ENCODE measurements at regions not wholly inside any gene's neighbourhood (a gene's known extent, or its start where the extent isn't known, plus 50 kb on each side); places are given as distances from the start of the nearest gene placed in this dataset.

DNA sequence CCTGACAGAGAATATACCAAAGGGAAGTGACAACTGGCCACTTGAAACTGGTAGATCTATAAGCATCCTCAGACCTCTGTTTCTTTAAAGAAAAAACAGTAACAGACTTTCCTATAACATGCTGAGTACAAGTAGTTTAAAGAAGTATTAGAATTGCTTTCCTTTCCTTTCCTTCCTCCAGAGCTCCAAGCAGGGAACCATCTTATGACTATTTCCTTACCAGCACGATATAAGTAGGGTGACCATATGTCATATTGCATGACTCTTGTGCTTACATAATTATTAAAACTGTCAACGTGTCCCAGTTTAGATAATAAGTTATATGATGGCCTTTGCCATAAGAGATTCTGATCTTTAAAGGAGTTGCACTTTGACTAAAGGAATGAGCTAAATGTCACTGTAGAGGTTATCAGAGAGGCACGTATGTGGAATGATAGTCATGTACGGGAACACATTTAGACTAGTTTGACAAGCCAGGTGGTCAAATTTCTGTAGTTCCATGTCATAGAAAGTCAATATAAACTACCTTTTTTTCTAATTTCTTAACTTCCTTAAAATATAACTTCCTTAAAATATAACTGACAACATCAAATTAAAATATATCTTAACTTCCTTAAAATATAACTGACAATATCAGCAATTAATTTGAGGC, 212.7 kb upstream of the CD180 start:
- TF ChIP-seq GATA3 (IDR thresholded peaks at IDR 0.05; ENCODE audit: low read depth, low read length) (no peak), GATA2 (IDR thresholded peaks at IDR 0.05; ENCODE audit: low read depth, low read length) (no peak)

DNA sequence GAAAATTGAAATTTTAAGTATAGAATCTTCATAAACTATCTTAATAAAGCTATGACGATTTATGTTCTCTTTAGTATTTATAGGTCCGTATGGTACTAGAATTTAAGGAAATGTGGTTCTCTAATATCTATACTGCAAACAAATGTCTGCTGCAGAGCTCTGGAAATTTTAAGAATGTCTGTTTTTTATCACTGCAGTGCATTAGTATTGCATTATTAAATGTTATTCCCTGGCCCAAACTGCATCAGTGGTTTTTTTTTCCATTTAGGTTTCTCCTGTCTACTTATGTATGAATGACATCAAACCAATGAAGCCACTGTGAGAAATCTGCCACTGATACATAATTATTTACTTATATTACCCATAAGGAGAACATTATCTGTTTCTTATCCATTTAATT, 211.4 kb upstream of the CD180 start:
- TF ChIP-seq GATA3 (IDR thresholded peaks at IDR 0.05; ENCODE audit: low read depth, low read length) (no peak), GATA2 (IDR thresholded peaks at IDR 0.05; ENCODE audit: low read depth, low read length) (no peak)

DNA sequence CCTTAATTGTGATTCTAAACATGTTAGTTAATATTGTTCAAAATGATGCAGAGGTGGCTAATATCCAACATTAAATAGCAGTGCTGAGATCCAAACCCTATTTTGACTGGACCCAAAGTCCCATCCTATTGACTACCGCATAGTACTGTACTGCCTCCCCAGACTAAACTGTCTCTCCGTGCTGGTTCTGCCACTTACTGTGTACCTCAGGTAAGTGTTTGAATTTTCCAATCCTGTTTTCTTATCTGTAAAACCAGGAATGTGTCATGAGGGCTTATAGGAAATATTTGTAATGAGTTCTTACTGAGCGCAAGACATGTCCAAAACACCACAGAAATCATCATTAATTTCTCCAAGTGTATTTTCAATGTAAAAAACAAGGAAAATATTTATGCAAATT, 209.2 kb upstream of the CD180 start:
- no peak for TF ChIP-seq GATA2 (IDR thresholded peaks at IDR 0.05; ENCODE audit: low read depth, low read length)

DNA sequence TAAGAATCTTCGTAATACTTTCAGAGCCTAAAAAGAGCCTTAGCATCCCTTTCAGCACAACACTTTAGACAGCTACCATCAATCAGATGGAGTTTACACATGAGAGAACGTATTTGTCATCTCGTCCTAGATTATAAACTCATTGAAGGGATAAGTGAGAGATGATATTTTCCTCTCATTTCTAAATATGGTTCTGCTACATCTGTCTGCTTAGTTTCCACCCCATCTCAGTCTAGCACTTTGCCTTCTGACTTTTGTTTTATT, 208.4 kb upstream of the CD180 start:
- TF ChIP-seq GATA3 (IDR thresholded peaks at IDR 0.05; ENCODE audit: low read depth, low read length) (no peak), GATA2 (IDR thresholded peaks at IDR 0.05; ENCODE audit: low read depth, low read length) (no peak)

DNA sequence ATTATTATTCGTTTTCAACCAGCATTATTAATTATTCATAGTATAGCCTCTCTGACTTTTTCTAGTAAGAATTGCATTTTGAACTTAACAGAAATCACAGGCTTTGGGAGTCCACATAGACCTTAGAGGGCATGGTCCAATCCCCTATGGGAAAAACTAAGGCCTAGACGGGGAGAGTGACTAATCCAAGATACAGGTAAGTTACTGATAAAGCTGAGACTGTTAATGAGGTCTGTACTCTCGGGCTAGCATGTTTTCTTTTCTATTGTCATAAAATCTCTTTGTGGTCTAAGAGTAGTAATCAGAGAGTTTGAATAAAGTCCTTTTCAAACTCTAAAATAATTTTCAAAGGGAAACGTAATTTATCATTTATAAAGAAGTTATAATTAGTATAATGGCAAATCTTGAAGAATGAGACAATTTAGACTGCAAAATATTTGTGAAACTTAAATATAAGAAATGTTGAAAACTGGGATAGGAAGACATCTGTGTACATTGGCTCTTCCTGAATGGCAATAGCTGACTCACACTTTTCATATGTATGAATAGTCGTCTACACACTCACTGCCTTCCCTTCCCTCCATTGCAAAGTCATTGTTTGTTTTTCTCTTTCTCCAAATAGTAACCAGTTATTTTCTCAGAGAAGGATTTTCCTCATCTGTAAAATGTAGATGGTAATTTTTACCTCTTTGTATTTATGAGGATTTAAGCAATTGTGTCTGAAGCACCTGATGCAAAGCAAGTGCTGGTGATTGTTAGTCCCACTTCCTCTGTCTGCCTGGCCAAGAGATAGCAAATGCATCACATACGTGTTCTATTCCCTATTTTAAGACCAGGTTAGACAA, 207.9 kb upstream of the CD180 start:
- TF ChIP-seq GATA3 (IDR thresholded peaks at IDR 0.05; ENCODE audit: low read depth, low read length) (no peak), GATA2 (IDR thresholded peaks at IDR 0.05; ENCODE audit: low read depth, low read length) (no peak)

DNA sequence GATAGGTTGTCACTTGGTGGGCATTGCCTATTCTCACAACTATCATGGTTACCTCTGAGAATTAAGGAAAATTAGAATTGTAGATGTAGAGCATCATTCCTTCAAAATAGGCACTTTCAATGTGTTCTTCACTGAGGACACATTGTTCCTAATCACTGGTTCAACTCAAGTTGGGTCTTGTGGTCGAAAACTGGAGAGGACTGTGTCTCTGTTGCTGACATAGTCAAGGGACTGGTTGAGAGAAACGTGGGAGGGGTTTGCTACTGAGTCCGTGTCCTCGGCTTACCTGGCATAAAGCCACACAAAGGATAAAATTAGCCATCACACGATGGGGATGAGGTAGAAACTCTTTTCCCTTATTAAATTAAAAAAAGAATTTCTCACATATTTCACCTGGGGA, 205.9 kb upstream of the CD180 start:
- no peak for TF ChIP-seq GATA2 (IDR thresholded peaks at IDR 0.05; ENCODE audit: low read depth, low read length)
- TF ChIP-seq GATA3 (IDR thresholded peaks at IDR 0.05; ENCODE audit: low read depth, low read length), result no peak

DNA sequence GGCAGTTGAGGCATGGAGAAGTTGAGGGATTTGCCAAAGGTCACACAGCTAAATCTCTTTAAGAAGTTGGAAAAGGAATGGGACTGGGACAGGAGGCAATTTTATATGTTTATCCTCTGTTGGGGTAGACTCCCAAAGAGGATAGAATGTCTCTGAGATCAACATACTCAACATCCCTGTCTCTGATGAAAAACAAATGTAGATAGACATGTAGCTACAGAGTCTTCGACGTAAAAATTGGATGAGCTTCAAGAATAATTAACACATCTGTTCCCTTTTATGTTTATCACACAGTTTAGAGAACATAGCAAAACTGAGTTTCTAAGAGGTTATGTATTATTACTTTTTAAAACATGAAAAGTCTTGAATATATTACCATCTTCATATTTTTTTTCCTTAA, 204.6 kb upstream of the CD180 start:
- TF ChIP-seq GATA3 (IDR thresholded peaks at IDR 0.05; ENCODE audit: low read depth, low read length) (no peak), GATA2 (IDR thresholded peaks at IDR 0.05; ENCODE audit: low read depth, low read length) (no peak)

DNA sequence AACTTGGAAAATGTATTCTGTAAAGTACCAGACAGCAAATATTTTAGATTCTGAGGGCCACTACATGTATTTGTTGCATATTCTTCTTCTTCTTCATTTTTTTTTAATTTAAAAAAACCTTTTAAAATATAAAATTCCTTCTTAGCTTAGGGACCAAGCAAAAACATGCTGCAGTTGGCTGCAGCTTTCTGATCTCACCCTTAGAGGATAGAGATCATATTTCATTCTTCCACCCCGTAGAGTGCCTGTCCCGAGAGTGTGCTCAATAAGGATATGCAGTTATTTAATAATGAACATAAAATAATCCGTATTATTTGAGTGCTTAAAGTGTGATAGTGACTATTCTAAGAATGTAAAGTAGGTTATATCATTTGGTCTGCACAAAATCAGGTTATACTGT, 204.2 kb upstream of the CD180 start:
- TF ChIP-seq GATA2 (IDR thresholded peaks at IDR 0.05; ENCODE audit: low read depth, low read length), result no peak
- TF ChIP-seq GATA3 (IDR thresholded peaks at IDR 0.05; ENCODE audit: low read depth, low read length), result no peak

DNA sequence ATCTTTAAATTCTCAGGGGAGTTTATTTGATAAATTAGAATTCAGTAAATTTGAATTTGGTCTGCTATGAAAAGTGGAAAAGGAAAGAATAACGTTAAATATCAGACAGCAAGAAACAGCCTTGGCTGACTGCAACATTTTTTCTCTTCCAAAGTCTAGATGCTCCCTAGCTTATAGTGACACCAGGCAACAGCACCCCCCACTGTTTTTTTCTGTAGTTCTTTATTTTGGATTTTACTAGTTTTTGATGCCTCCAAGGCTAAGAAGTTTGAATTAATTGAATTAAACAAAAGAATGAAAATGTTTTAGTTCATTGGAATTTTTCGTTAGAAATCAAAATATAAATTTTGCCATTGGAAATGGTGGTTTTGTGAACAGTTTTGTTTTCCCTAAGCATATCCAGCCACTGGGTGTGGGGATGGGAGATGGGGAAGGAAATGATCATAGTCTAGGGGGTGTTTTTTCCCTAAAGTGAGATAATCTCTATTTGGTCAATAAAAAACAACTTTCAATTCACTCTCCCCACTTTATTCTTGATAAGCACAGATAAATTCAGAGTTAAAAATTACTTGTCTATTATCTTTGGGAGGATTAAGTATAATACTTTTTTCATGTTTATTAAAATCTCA, 199.3 kb upstream of the CD180 start:
- TF ChIP-seq GATA2 (IDR thresholded peaks at IDR 0.05; ENCODE audit: low read depth, low read length), result no peak
- TF ChIP-seq GATA3 (IDR thresholded peaks at IDR 0.05; ENCODE audit: low read depth, low read length), result no peak

DNA sequence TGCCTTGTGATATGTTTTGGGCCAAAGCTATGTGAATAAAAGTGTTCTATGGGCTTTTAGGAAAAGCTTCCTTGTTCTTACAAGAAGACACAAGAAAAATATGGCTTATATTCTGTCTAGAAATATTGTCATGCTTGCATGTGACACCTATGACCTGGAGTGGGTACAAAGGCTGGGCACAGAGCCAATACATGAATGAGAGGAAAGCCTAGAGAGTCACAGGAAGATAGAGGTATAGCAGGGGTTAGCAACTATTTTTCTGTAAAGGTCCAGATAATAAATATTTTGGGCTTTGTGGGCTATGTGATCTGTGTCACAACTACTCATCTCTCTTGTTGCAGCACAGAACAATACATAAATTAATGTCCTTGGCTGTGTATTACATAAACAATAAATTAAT, 196.6 kb upstream of the CD180 start:
- no peak for TF ChIP-seq GATA3 (IDR thresholded peaks at IDR 0.05; ENCODE audit: low read depth, low read length)
- no peak for TF ChIP-seq GATA2 (IDR thresholded peaks at IDR 0.05; ENCODE audit: low read depth, low read length)

DNA sequence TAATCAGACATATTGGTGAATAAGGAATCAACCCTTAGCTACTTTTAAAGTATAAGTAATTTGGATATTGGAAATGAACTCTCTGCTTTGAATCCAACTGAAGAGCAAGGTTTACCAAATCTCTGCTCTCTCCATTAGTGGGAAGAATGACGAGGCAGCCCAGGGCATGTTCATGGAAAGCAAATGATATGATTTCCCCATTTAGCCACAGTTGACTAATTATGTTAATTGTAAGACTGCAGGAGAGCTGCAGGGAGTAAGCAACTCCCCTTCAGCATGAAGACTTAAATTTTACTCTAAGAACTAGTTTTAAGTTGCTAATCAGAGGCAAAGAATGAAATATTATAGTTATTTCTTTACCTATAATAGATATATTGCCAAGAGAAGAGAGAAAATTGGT, 194.3 kb upstream of the CD180 start:
- TF ChIP-seq GATA2 (IDR thresholded peaks at IDR 0.05; ENCODE audit: low read depth, low read length) (no peak), GATA3 (IDR thresholded peaks at IDR 0.05; ENCODE audit: low read depth, low read length) (no peak)

DNA sequence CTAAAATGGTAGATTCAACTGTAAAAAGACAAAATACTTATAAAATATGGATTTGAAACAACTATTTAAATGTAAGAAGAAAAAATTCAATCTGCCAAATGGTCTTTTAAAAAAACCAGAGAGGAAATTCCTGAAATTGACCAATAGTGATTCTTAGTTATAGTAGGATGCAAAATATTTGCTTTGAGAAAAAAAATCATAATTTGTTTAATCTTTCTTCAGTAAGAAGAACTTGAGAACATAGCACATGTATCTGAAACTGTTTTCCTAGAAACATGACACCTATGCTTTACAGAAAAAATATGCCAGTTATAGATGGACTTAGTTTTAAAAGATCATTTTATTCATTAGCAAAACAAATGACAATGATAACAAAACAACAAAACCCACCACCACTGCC, 186.9 kb upstream of the CD180 start:
- TF ChIP-seq GATA3 (IDR thresholded peaks at IDR 0.05; ENCODE audit: low read depth, low read length), result no peak
- TF ChIP-seq GATA2 (IDR thresholded peaks at IDR 0.05; ENCODE audit: low read depth, low read length), result no peak

DNA sequence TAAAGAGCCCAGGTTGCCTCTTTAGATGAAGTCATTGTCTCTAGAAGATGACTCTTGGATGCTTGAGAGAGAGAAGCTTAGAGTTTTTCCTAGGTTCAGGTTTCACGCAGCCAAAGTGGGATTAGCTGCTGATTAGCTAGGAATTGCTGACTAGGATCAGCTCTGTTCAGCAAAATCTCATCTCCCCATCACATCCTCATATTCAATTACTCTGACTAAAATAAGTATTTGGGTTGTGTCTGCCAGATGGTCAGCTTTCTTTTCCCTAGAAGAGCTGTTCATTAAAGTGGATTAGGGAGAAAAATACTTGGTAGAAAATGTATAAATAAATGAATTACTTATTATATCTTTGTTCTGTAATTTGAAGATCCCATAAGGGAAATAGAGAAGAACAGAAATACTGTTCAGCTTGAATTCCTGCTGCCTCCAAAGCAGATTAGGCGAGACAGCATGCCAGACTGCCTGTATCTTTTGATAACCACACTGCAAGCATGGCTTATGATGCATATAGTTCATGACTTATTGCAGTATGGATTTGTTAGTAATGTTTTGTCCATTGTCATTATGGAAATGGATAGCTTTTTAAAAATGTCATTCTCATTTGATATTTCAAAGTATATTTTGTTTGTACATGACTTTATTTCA, 184.8 kb upstream of the CD180 start:
- TF ChIP-seq GATA3 (IDR thresholded peaks at IDR 0.05; ENCODE audit: low read depth, low read length) (peak; percentile 82), GATA2 (IDR thresholded peaks at IDR 0.05; ENCODE audit: low read depth, low read length) (peak; percentile 85)

DNA sequence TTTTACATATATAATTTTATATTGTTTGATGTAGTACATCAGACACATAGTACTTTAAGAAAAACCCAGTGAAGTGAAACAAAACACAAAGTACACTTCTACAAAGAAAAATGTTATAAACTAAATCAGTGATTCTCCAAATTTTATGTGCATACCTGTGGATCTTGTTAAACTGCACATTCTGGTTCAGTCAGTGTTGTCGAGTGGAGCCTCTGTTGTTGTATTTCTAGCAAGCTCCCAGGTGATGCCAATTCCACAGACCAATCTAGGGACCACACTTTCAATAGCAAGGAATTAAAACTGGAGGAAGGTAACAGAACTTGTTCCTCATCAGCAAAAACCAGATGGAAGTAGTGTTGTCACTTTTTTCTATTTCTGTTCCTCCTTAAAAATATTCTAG, 183.8 kb upstream of the CD180 start:
- TF ChIP-seq GATA3 (IDR thresholded peaks at IDR 0.05; ENCODE audit: low read depth, low read length) (no peak), GATA2 (IDR thresholded peaks at IDR 0.05; ENCODE audit: low read depth, low read length) (no peak)

DNA sequence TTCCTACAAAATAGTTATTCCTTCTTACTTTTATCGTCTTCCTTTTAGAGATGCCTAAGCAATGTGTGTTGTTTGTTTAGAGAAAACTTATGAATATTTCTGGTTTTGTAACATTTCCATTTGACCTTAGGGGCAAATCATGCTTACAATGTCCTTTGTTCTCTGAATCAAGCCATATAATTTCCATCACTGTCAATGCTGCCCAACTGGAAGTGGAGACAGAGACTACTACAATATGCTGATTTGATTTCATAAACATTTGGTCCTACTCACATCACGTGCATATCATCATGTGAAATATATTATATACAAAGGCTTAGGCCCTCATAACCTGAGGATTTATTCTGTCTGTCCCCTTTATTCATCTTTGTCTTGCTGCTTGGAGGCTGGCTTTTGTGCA, 183.2 kb upstream of the CD180 start:
- TF ChIP-seq GATA2 (IDR thresholded peaks at IDR 0.05; ENCODE audit: low read depth, low read length), result no peak
- no peak for TF ChIP-seq GATA3 (IDR thresholded peaks at IDR 0.05; ENCODE audit: low read depth, low read length)
